ENCODE measurements at regions not wholly inside any gene's neighbourhood (a gene's known extent, or its start where the extent isn't known, plus 50 kb on each side); places are given as distances from the start of the nearest gene placed in this dataset.

DNA sequence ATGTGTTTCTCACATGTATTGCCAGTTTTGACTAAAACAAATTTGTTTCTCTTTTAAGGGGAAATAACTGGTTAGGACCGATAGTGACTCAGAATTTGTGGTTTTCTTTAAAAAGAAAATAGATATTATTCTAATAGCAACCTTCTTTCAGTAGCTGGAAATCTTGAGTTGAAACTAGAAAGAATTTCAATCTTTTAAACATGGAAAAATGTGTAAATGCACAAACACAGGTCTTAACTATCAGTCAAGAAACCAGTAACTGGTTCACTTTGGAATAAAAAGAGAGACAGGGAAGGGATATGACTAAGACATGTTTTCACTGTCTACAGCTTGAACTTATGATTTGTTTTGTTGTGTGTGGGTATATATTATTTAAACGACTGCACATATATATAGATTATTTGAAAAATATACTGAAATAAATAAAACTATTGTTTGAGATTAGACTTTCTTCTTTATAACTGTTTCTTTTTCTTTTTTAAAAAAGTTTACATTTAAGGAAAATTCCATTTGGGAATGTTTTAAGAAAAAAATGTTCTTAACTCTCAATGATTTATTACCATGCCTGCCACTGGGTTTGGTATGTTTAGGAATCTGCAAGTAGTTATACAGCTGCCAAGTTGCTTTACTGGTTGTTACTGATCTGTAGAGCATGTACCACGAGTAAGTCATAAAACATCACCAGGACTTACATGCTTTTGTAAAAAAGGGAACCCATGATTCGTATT lies 753.3 kb upstream of the MARCKS start:
- Mint-ChIP-seq H3K36me3 (peaks cover 0 to 3% (median 0%) of the 10 kb centered on the region in 3 donors), H3K4me1 (no peaks in the 10 kb centered on the region), H3K27me3 (ENCODE audit: low read depth in 3 of 3) (peaks cover 0 to 2% (median 0%) of the 10 kb centered on the region in 3 donors), H3K4me3 (no peak overlapping the region), H3K9me3 (peaks cover 8 to 24% (median 13%) of the 10 kb centered on the region in 6 donors), H3K27ac (no peak overlapping the region)
- no peak for DNase-seq

GRCh38 chr6:113104541-113104940 lies 752.6 kb upstream of the MARCKS start:
- peaks cover 0 to 3% (median 0%) of the 10 kb centered on the region in 3 donors for H3K36me3 Mint-ChIP-seq

DNA sequence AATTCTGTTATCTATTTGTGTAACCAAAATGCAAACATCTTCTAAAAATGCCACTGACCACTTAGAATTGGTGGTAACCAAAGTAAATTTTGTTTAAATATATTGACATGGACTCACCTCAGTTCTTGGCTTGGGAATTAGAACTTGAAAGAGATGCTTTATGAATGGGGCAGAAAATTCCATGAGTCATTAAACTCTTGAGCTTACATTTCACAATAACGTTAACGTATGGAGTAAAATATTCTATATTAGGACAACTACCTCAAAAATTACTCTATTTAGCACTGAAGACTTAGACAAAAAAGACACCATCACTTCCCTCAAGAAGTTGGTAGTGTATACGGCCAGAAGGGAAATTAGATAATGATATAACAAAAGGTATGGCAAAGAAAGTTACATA lies 752.2 kb upstream of the MARCKS start:
- peaks cover 6 to 13% (median 9%) of the 10 kb centered on the region in 6 donors for H3K9me3 Mint-ChIP-seq

More at GRCh38 chr6:113104541-113104940, 752.6 kb upstream of the MARCKS start:
- no peak overlapping the region for H3K4me3 Mint-ChIP-seq
- DNase-seq = no peak
- no peaks in the 10 kb centered on the region for H3K4me1 Mint-ChIP-seq
- H3K9me3 Mint-ChIP-seq = peaks cover 6 to 17% (median 11%) of the 10 kb centered on the region in 6 donors
- H3K27me3 Mint-ChIP-seq (ENCODE audit: low read depth in 3 of 3) = peaks cover 0 to 2% (median 0%) of the 10 kb centered on the region in 3 donors
- no peak overlapping the region for H3K27ac Mint-ChIP-seq

GRCh38 chr6:113110211-113110610 lies 746.9 kb upstream of the MARCKS start:
- peaks cover 0 to 11% (median 3%) of the 10 kb centered on the region in 3 donors for H3K36me3 Mint-ChIP-seq
- peaks cover 1 to 5% (median 5%) of the 10 kb centered on the region in 3 donors for H3K27me3 Mint-ChIP-seq (ENCODE audit: low read depth in 3 of 3)
- no peaks in the 10 kb centered on the region for H3K4me1 Mint-ChIP-seq
- DNase-seq = no peak
- H3K27ac Mint-ChIP-seq = no peak overlapping the region
- no peak overlapping the region for H3K4me3 Mint-ChIP-seq
- peaks cover 4 to 41% (median 30%) of the 10 kb centered on the region in 6 donors for H3K9me3 Mint-ChIP-seq

More for the DNA sequence above, 752.2 kb upstream of the MARCKS start:
- Mint-ChIP-seq H3K4me3 (no peak overlapping the region), H3K36me3 (peaks cover 0 to under 1% (median 0%) of the 10 kb centered on the region in 3 donors), H3K4me1 (no peaks in the 10 kb centered on the region), H3K27me3 (ENCODE audit: low read depth in 3 of 3) (peaks cover 0 to 2% (median 0%) of the 10 kb centered on the region in 3 donors), H3K27ac (no peak overlapping the region)
- no peak for DNase-seq

DNA sequence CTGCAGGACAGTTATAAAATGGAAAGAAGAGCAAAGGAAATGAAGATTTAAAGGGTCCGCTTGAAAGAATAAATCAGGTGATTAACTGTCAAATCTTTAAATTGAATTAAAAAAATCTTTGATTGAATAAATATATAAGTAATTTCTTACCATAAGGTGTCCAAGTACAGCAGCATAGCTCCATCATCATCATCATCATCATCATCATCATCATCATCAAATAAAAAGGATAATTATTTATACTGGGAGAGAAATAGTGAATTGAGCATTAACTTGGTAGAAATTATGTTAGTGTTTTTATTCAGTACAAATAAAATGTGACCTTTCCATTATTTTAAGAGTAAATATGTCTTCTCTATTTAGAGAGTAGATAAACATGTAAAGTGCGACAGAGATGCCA lies 745.6 kb upstream of the MARCKS start:
- peaks cover 1 to 5% (median 3%) of the 10 kb centered on the region in 3 donors for H3K27me3 Mint-ChIP-seq (ENCODE audit: low read depth in 3 of 3)
- no peaks in the 10 kb centered on the region for H3K4me1 Mint-ChIP-seq
- DNase-seq = no peak

DNA sequence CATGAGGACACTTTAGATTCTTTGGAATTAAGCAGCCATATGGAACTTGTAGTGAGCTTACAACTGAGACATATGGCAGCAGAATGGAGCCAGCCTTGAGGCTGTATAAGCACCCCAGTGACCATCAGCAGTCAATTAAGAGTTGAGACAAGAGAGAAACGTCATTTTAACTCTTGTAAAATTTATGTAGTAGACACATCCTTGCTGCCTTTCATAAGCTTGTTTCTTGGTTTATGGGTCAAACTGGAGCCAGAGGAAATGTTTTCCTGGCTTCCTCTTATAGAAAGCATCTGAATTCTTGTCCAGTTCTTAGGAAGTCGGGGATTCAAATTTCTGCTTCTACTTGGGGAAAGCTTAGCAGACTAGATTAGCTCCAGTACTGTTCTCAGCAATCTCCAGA lies 745.1 kb upstream of the MARCKS start:
- H3K4me1 Mint-ChIP-seq = no peaks in the 10 kb centered on the region
- peaks cover 3 to 49% (median 27%) of the 10 kb centered on the region in 6 donors for H3K9me3 Mint-ChIP-seq

More for the DNA sequence above, 745.6 kb upstream of the MARCKS start:
- H3K9me3 Mint-ChIP-seq = peaks cover 3 to 45% (median 26%) of the 10 kb centered on the region in 6 donors
- no peak overlapping the region for H3K4me3 Mint-ChIP-seq
- no peak overlapping the region for H3K27ac Mint-ChIP-seq
- peaks cover 0 to 11% (median 3%) of the 10 kb centered on the region in 3 donors for H3K36me3 Mint-ChIP-seq

DNA sequence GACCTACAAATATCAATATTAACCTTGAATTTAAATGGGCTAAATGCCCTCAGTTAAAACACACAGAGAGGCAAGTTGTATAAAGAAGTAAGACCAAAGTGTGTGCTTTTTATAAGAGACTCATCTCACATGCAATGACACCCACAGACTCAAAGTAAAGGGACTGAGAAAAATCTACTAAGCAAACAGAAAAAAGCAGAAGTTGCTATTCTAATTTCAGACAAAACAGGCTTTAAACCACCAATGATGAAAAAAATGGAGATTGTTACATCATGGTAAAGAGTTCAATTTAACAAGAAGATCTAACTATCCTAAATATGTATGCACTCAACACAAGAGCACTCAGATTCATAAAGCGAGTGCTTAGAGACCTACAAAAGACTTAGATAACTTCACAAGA lies 741.9 kb upstream of the MARCKS start:
- H3K27me3 Mint-ChIP-seq (ENCODE audit: low read depth in 3 of 3) = peaks cover 1 to 5% (median 5%) of the 10 kb centered on the region in 3 donors
- H3K36me3 Mint-ChIP-seq = peaks cover 0 to 11% (median 3%) of the 10 kb centered on the region in 3 donors
- no peak overlapping the region for H3K4me3 Mint-ChIP-seq
- no peak for DNase-seq
- no peaks in the 10 kb centered on the region for H3K4me1 Mint-ChIP-seq
- H3K27ac Mint-ChIP-seq = no peak overlapping the region
- H3K9me3 Mint-ChIP-seq = peaks cover 2 to 63% (median 22%) of the 10 kb centered on the region in 6 donors

More for the DNA sequence above, 745.1 kb upstream of the MARCKS start:
- no peak for DNase-seq
- H3K36me3 Mint-ChIP-seq = peaks cover 0 to 11% (median 3%) of the 10 kb centered on the region in 3 donors
- H3K27ac Mint-ChIP-seq = no peak overlapping the region
- H3K27me3 Mint-ChIP-seq (ENCODE audit: low read depth in 3 of 3) = peaks cover 1 to 5% (median 3%) of the 10 kb centered on the region in 3 donors
- no peak overlapping the region for H3K4me3 Mint-ChIP-seq

DNA sequence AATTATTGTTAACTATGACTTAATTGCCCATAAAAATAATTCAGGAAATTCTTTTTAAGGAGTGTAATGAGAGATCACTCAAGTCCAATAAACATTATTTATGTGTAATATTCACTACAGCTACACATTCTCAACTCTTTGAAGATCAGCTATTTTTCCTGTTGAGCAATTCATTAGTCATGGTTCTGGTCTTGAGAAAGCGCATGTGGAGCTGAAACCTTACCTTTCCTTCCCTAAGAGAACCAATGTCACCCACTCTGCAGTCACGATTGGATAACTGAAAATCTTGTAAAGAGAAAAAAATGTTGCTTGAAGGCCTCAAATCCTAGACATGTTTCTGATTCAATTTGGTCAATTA lies 736.9 kb upstream of the MARCKS start:
- H3K36me3 Mint-ChIP-seq = no peaks in the 10 kb centered on the region
- no peaks in the 10 kb centered on the region for H3K4me1 Mint-ChIP-seq
- peaks cover 1 to 35% (median 3%) of the 10 kb centered on the region in 6 donors for H3K9me3 Mint-ChIP-seq
- no peak overlapping the region for H3K4me3 Mint-ChIP-seq
- no peak for DNase-seq
- H3K27me3 Mint-ChIP-seq (ENCODE audit: low read depth in 3 of 3) = peaks cover 0 to 2% (median 0%) of the 10 kb centered on the region in 3 donors
- no peak overlapping the region for H3K27ac Mint-ChIP-seq

DNA sequence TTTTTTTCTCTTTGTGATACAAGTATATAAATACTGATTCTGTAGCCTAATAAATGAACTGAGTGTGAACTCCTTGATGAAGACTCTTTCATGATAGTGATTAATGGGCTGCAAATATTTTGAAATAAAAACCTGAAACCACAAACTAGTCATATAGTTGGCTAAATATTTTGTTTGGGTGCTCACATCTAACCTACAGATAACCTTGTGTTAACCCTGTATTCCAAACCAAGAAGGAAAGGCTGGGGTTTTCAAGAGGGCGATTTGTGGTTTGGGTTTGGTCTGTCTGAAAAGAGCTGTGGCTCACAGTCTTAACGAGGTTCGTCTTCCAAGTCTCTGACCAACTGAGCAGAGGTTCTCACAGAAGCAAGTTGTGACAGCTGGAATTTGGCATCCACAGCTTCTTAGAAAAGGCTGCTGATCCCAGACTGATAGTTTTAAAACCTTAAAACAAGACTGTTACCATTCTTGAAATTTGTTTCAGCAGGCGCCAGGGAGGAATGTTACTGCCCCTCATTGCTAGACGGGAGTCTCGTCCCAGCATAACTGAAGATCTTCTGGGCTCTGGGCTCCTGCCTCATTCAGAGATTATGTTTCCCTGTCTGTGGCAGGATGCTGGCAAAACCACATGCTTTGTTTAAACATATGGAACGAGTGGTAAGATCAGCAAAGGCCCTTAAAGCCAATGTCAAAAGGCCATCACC lies 736.4 kb upstream of the MARCKS start:
- peaks cover 0 to 2% (median 0%) of the 10 kb centered on the region in 3 donors for H3K27me3 Mint-ChIP-seq (ENCODE audit: low read depth in 3 of 3)
- peaks cover 1 to 32% (median 3%) of the 10 kb centered on the region in 6 donors for H3K9me3 Mint-ChIP-seq
- H3K4me1 Mint-ChIP-seq = no peaks in the 10 kb centered on the region
- no peak overlapping the region for H3K27ac Mint-ChIP-seq
- DNase-seq = no peak
- no peaks in the 10 kb centered on the region for H3K36me3 Mint-ChIP-seq
- no peak overlapping the region for H3K4me3 Mint-ChIP-seq

DNA sequence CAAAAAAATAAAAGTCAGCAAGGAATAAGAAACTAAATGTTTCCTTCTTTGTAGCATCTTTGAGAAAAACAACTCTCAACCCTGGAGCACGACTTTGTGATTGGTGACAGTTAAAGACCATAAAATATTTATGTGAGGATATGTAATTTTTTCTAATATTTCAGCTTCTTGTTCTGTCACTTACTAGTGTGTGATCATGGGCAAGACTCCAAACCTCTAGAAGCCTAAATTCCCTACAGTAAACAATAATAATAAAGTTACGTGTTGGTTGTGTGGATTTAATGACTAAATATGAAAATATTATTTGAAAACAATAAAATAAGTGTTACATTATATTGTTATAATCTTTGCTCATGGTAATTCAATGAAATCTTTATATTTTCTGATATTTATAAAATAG lies 735.6 kb upstream of the MARCKS start:
- H3K27me3 Mint-ChIP-seq (ENCODE audit: low read depth in 3 of 3) = peaks cover 0 to 2% (median 0%) of the 10 kb centered on the region in 3 donors
- no peaks in the 10 kb centered on the region for H3K4me1 Mint-ChIP-seq
- no peaks in the 10 kb centered on the region for H3K36me3 Mint-ChIP-seq
- no peak overlapping the region for H3K4me3 Mint-ChIP-seq
- no peak for DNase-seq
- H3K27ac Mint-ChIP-seq = no peak overlapping the region
- peaks cover 1 to 27% (median 3%) of the 10 kb centered on the region in 6 donors for H3K9me3 Mint-ChIP-seq

- peaks cover 0 to 2% (median 0%) of the 10 kb centered on the region in 3 donors for H3K27me3 Mint-ChIP-seq (ENCODE audit: low read depth in 3 of 3)
- H3K4me1 Mint-ChIP-seq = no peaks in the 10 kb centered on the region
- H3K27ac Mint-ChIP-seq = no peak overlapping the region
- DNase-seq = no peak
- H3K4me3 Mint-ChIP-seq = no peak overlapping the region
- H3K9me3 Mint-ChIP-seq = peaks cover under 1 to 22% (median 2%) of the 10 kb centered on the region in 6 donors
- no peaks in the 10 kb centered on the region for H3K36me3 Mint-ChIP-seq
Measured at GRCh38 chr6:113122060-113122459, 735.1 kb upstream of the MARCKS start.

GRCh38 chr6:113125626-113126025 lies 731.5 kb upstream of the MARCKS start:
- Mint-ChIP-seq H3K27me3 (ENCODE audit: low read depth in 3 of 3) (no peaks in the 10 kb centered on the region), H3K27ac (no peak overlapping the region), H3K9me3 (peaks cover 0 to 4% (median under 1%) of the 10 kb centered on the region in 6 donors), H3K4me1 (no peaks in the 10 kb centered on the region), H3K4me3 (no peak overlapping the region), H3K36me3 (no peaks in the 10 kb centered on the region)
- no peak for DNase-seq

GRCh38 chr6:113127786-113128419 lies 729.2 kb upstream of the MARCKS start:
- no peaks in the 10 kb centered on the region for H3K27me3 Mint-ChIP-seq (ENCODE audit: low read depth in 3 of 3)
- H3K4me1 Mint-ChIP-seq = no peaks in the 10 kb centered on the region
- DNase-seq = no peak
- no peak overlapping the region for H3K27ac Mint-ChIP-seq
- H3K4me3 Mint-ChIP-seq = no peak overlapping the region
- H3K36me3 Mint-ChIP-seq = no peaks in the 10 kb centered on the region
- H3K9me3 Mint-ChIP-seq = peaks cover 0 to 4% (median 0%) of the 10 kb centered on the region in 6 donors

DNA sequence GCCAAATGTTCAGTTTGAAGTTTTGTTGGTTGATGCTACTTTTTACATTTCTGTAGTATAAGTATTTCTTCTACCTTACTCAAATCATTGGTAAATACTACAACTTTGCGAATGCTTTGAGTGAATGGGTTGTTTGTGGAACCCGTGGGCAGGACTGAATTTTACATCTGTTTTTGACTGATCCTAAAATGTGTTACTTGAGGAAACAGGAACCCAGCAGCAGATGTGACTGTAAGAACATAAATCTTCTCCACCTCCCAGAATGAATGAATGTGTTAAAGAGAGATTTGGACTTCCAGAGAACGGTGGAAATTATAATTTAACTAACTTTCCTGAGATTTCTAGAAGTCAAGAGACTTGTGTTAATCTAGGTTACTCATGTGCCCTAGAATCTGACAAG lies 728.5 kb upstream of the MARCKS start:
- H3K4me1 Mint-ChIP-seq = no peaks in the 10 kb centered on the region
- H3K4me3 Mint-ChIP-seq = no peak overlapping the region
- H3K9me3 Mint-ChIP-seq = peaks cover 0 to 4% (median 0%) of the 10 kb centered on the region in 6 donors
- no peaks in the 10 kb centered on the region for H3K36me3 Mint-ChIP-seq
- no peak for DNase-seq
- no peak overlapping the region for H3K27ac Mint-ChIP-seq
- H3K27me3 Mint-ChIP-seq (ENCODE audit: low read depth in 3 of 3) = no peaks in the 10 kb centered on the region

Measured in immature natural killer cell (primary cell).